ENCODE measurements at regions not wholly inside any gene's neighbourhood (a gene's known extent, or its start where the extent isn't known, plus 50 kb on each side); places are given as distances from the start of the nearest gene placed in this dataset.

DNA sequence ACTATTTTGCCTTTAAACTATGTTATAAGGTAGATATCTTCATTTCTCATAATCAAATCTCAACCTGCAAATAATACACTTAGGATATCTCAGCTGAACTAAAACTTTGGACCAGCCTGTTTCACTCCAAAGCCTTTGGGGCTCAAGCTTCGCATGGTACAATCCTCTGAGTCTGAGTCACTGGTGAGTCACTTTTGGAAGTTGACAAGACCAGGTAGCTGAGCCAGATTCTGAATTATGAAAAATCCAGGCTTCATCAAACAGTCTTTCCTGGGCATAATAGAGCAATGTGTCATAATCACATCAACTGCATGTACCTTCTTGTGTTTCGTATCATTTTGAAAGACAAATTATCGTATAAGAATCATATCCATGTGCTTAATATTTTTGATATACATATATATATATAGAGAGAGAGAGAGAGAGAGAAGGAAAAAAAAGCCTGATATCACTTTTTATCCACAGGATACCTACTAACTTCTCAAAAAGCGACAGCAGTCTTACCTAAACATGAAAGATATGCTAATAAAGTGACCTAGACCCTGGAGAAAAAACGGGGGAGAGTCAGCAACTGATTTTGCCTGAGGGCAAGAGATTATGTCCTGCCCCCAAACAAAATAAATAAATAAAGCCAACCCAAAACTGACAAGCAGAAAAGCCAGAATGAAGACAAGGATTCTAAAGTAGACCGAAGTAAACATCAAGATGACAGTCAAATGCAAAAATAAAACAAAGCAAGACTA lies 263.9 kb upstream of the TGFBR2 start:
- H3K23ac ChIP-seq (ENCODE audit: insufficient read length): no peak overlapping the region
- H4K5ac ChIP-seq (ENCODE audit: insufficient read length, low read depth, low read length): no peak overlapping the region
- H3K4me1 ChIP-seq (replicated peaks in 1 of 4; ENCODE audit: control insufficient read depth in 3 of 4, insufficient read depth in 4 of 4, low read length in 3 of 4): no peaks in the 10 kb centered on the region
- H4K20me1 ChIP-seq (replicated peaks in 1 of 2; ENCODE audit: control insufficient read depth in 1 of 2, insufficient read depth in 2 of 2, low read length in 2 of 2): no peaks in the 10 kb centered on the region
- no peak overlapping the region for H3K9ac ChIP-seq (replicated peaks in 1 of 4; ENCODE audit: extremely low read depth in 1 of 4, low read depth in 3 of 4, low read length in 3 of 4)
- no peaks in the 10 kb centered on the region for H3K23me2 ChIP-seq (ENCODE audit: low read depth, low read length)
- no peak overlapping the region for H3K14ac ChIP-seq (ENCODE audit: insufficient read length)
- POLR2A ChIA-PET (ENCODE audit: partially characterized antibody): no interaction called here
- no peak overlapping the region for H2AK5ac ChIP-seq (ENCODE audit: low read depth, low read length)
- H3K27me3 ChIP-seq (replicated peaks in 1 of 4; ENCODE audit: control insufficient read depth in 3 of 4, extremely low read depth in 1 of 4, insufficient read depth in 3 of 4, low read length in 3 of 4): no peaks in the 10 kb centered on the region
- H3K79me1 ChIP-seq (ENCODE audit: low read depth, low read length): no peaks in the 10 kb centered on the region
- no peak overlapping the region for H3K18ac ChIP-seq (ENCODE audit: extremely low read depth, low read length)
- peak overlapping the region; percentile 52; the same call in 1 of the 2 replicates for H2AFZ ChIP-seq (ENCODE audit: low read length)
- no peak overlapping the region for H2BK12ac ChIP-seq (ENCODE audit: low read depth, low read length)
- H3K4ac ChIP-seq (replicated peaks; ENCODE audit: insufficient read length, low read depth, low read length): no peak overlapping the region
- 83% methylated on average over 6 of the region's 6 CpGs; no CpG with 5 or more reads in 1 of the 2 experiments for WGBS, 2 experiments (ENCODE audit: extremely low coverage in 1 of 2, insufficient coverage in 1 of 2, insufficient read length in 1 of 2, insufficient replicate concordance in 2 of 2, low coverage in 1 of 2, low lambda C conversion rate in 2 of 2, missing lambda C conversion rate in 1 of 2)
- H3K79me2 ChIP-seq (ENCODE audit: control insufficient read depth in 1 of 2, insufficient read depth in 2 of 2, low read length in 2 of 2): no peaks in the 10 kb centered on the region
- no peak overlapping the region for H3K4me2 ChIP-seq (ENCODE audit: insufficient read depth in 1 of 2, low read depth in 2 of 2, low read length in 2 of 2)
- H2BK20ac ChIP-seq (ENCODE audit: low read length): no peak overlapping the region
- FAIRE-seq (no peak), DNase-seq (ENCODE audit: low read depth in 1 of 2, low spot score in 2 of 2) (no peak)
- H4K91ac ChIP-seq (replicated peaks; ENCODE audit: insufficient read length, low read length): no peak overlapping the region
- no peak overlapping the region for H3K56ac ChIP-seq (replicated peaks; ENCODE audit: insufficient read length, low read depth, low read length)
- no peaks in the 10 kb centered on the region for H3K36me3 ChIP-seq (ENCODE audit: control insufficient read depth in 2 of 4, insufficient read depth in 4 of 4, low read length in 3 of 4)
- H4K8ac ChIP-seq (ENCODE audit: extremely low read depth, insufficient read depth, low read length): no peak overlapping the region
- no peak overlapping the region for H2BK120ac ChIP-seq (replicated peaks; ENCODE audit: low read depth, low read length)
- no peak overlapping the region for H2BK15ac ChIP-seq (ENCODE audit: low read length)
- no peak overlapping the region for H2BK5ac ChIP-seq (ENCODE audit: low read depth, low read length)
- H3K9me3 ChIP-seq (ENCODE audit: insufficient read depth in 2 of 2, low read depth in 1 of 2, low read length in 1 of 2): no peaks in the 10 kb centered on the region
- CTCF ChIA-PET (ENCODE audit: partially characterized antibody): no interaction called here
- H3K4me3 ChIP-seq (ENCODE audit: extremely low read depth in 1 of 4, insufficient read depth in 2 of 4, low read depth in 3 of 4, low read length in 4 of 4): no peak overlapping the region
- H3K27ac ChIP-seq (ENCODE audit: low read depth, low read length): no peak overlapping the region
- TF ChIP-seq POLR2A (IDR thresholded peaks at IDR 0.05; ENCODE audit: control extremely low read depth in 1 of 2, low read depth in 2 of 2, low read length in 2 of 2) (no peak), RXRA (IDR thresholded peaks at IDR 0.05; ENCODE audit: insufficient read depth, low read depth, low read length) (no peak), SP4 (IDR thresholded peaks at IDR 0.05; ENCODE audit: low read length) (no peak), HDAC2 (IDR thresholded peaks at IDR 0.05; ENCODE audit: borderline replicate concordance in 1 of 2, low read depth in 2 of 2, low read length in 2 of 2) (no peak), NRF1 (IDR thresholded peaks at IDR 0.05; ENCODE audit: low read depth, low read length) (no peak), BACH1 (IDR thresholded peaks at IDR 0.05; ENCODE audit: low read length) (no peak), CREB1 (IDR thresholded peaks at IDR 0.05) (no peak), SIX5 (IDR thresholded peaks at IDR 0.05; ENCODE audit: low read depth, low read length) (no peak), TEAD4 (IDR thresholded peaks at IDR 0.05; ENCODE audit: low read depth, low read length) (no peak), KDM1A (IDR thresholded peaks at IDR 0.05; ENCODE audit: borderline replicate concordance, low read length) (no peak), YY1 (IDR thresholded peaks at IDR 0.05; ENCODE audit: low read depth, low read length) (no peak), MAFK (IDR thresholded peaks at IDR 0.05; ENCODE audit: low read depth, low read length) (no peak), RAD21 (IDR thresholded peaks at IDR 0.05 in 1 of 2, conservative IDR thresholded peaks at IDR 0.05 in 1 of 2; ENCODE audit: low read depth in 2 of 2, low read length in 2 of 2) (no peak)
